ENCODE measurements at regions not wholly inside any gene's neighbourhood (a gene's known extent, or its start where the extent isn't known, plus 50 kb on each side); places are given as distances from the start of the nearest gene placed in this dataset.

GRCh38 chr5:153030755-153031725 is 459.4 kb upstream of the GRIA1 start:
- DNase-seq: no peak

- DNase-seq: no peak
Measured at GRCh38 chr5:153039501-153039900, 451.0 kb upstream of the GRIA1 start.

GRCh38 chr5:153043886-153044285 is 446.6 kb upstream of the GRIA1 start:
- DNase-seq: no peak

- no peak for DNase-seq
Measured at GRCh38 chr5:153050496-153051179, 439.8 kb upstream of the GRIA1 start.

GRCh38 chr5:153066281-153066680 is 424.2 kb upstream of the GRIA1 start:
- no peak for DNase-seq

- DNase-seq: no peak
Measured at GRCh38 chr5:153067869-153068268, 422.6 kb upstream of the GRIA1 start.

GRCh38 chr5:153079396-153079795 is 411.1 kb upstream of the GRIA1 start:
- no peak for DNase-seq

- no peak for DNase-seq
Measured at GRCh38 chr5:153080940-153081339, 409.5 kb upstream of the GRIA1 start.

- DNase-seq: no peak
Measured at GRCh38 chr5:153081385-153081784, 409.1 kb upstream of the GRIA1 start.

GRCh38 chr5:153084511-153084910 is 406.0 kb upstream of the GRIA1 start:
- DNase-seq: no peak

- DNase-seq: no peak
Measured at GRCh38 chr5:153086486-153086885, 404.0 kb upstream of the GRIA1 start.

- DNase-seq: no peak
Measured at GRCh38 chr5:153088538-153088937, 401.9 kb upstream of the GRIA1 start.

- no peak for DNase-seq
Measured at GRCh38 chr5:153094333-153094732, 396.1 kb upstream of the GRIA1 start.

- no peak for DNase-seq
Measured at GRCh38 chr5:153096381-153096780, 394.1 kb upstream of the GRIA1 start.

GRCh38 chr5:153099328-153099727 is 391.1 kb upstream of the GRIA1 start:
- DNase-seq: no peak

- DNase-seq: no peak
Measured at GRCh38 chr5:153101235-153102180, 389.0 kb upstream of the GRIA1 start.

GRCh38 chr5:153116916-153117315 is 373.6 kb upstream of the GRIA1 start:
- DNase-seq: no peak

- DNase-seq: no peak
Measured at GRCh38 chr5:153118018-153118417, 372.5 kb upstream of the GRIA1 start.

- no peak for DNase-seq
Measured at GRCh38 chr5:153122403-153122802, 368.1 kb upstream of the GRIA1 start.

- DNase-seq: no peak
Measured at GRCh38 chr5:153130296-153130695, 360.2 kb upstream of the GRIA1 start.

- no peak for DNase-seq
Measured at GRCh38 chr5:153135411-153135810, 355.1 kb upstream of the GRIA1 start.

GRCh38 chr5:153136910-153137614 is 353.4 kb upstream of the GRIA1 start:
- DNase-seq: no peak

All from T-helper 1 cell (primary cell).